Chondrocyte (in vitro differentiated cells): ENCODE measurements at regions not wholly inside any gene's neighbourhood (a gene's known extent, or its start where the extent isn't known, plus 50 kb on each side); places are given as distances from the start of the nearest gene placed in this dataset.

Experiments
- DNase-seq: peaks from one replicate; pipeline ENCODE4 v3.0.0; 2021; ENCODE audit warnings: mixed read lengths, low spot score
- H3K27ac Mint-ChIP-seq: one replicate; pipeline ENCODE4 v1.8.0; 2021; ENCODE audit warnings: mild to moderate bottlenecking, moderate library complexity, mixed read lengths; ENCODE audit not compliant: unreplicated experiment
- H3K27me3 Mint-ChIP-seq: 2 replicates; pipeline ENCODE4 v1.8.0; 2021; ENCODE audit warnings: low read depth, mixed read lengths
- H3K36me3 Mint-ChIP-seq: 2 replicates; pipeline ENCODE4 v1.8.0; 2021; ENCODE audit warnings: low read depth, mixed read lengths
- H3K4me1 Mint-ChIP-seq: 2 replicates; pipeline ENCODE4 v1.8.0; 2021; ENCODE audit warnings: low read depth, mild to moderate bottlenecking, mixed read lengths
- H3K4me3 Mint-ChIP-seq: one replicate; pipeline ENCODE4 v1.8.0; 2021; ENCODE audit warnings: mild to moderate bottlenecking, moderate library complexity, mixed read lengths; ENCODE audit not compliant: unreplicated experiment
- H3K9me3 Mint-ChIP-seq: 2 replicates; pipeline ENCODE4 v1.8.0; 2021; ENCODE audit warnings: low read depth, mixed read lengths
- CTCF ChIP-seq: fragments of 200-600 bp; sonication (generic); IDR thresholded peaks from 2 replicates; pipeline ENCODE4 v1.5.0; 2021; ENCODE audit warnings: antibody characterized with exemption, mild to moderate bottlenecking, moderate library complexity

- no peak overlapping the region for H3K4me3 Mint-ChIP-seq
- H3K27me3 Mint-ChIP-seq, result peaks cover 3% of the 10 kb centered on the region
- H3K36me3 Mint-ChIP-seq, result no peaks in the 10 kb centered on the region
- peaks cover 25% of the 10 kb centered on the region for H3K4me1 Mint-ChIP-seq
- H3K9me3 Mint-ChIP-seq, result no peaks in the 10 kb centered on the region
- DNase-seq, result no peak
- no peak for TF ChIP-seq CTCF
- H3K27ac Mint-ChIP-seq, result no peak overlapping the region
Measured at GRCh38 chr5:120926471-120926870, 462.4 kb downstream of the PRR16 start.

GRCh38 chr5:120927950-120928530, 463.9 kb downstream of the PRR16 start:
- Mint-ChIP-seq H3K36me3 (no peaks in the 10 kb centered on the region), H3K4me3 (no peak overlapping the region), H3K27me3 (no peaks in the 10 kb centered on the region), H3K9me3 (no peaks in the 10 kb centered on the region), H3K4me1 (peaks cover 25% of the 10 kb centered on the region), H3K27ac (no peak overlapping the region)
- no peak for DNase-seq
- no peak for TF ChIP-seq CTCF

- TF ChIP-seq CTCF, result no peak
- Mint-ChIP-seq H3K27ac (no peak overlapping the region), H3K27me3 (no peaks in the 10 kb centered on the region), H3K4me1 (peaks cover 9% of the 10 kb centered on the region), H3K36me3 (no peaks in the 10 kb centered on the region), H3K4me3 (no peak overlapping the region), H3K9me3 (peaks cover 3% of the 10 kb centered on the region)
- DNase-seq, result no peak
Measured at GRCh38 chr5:120932480-120932879, 468.4 kb downstream of the PRR16 start.

- no peak for DNase-seq
- no peaks in the 10 kb centered on the region for H3K27me3 Mint-ChIP-seq
- no peak overlapping the region for H3K27ac Mint-ChIP-seq
- no peaks in the 10 kb centered on the region for H3K36me3 Mint-ChIP-seq
- H3K4me1 Mint-ChIP-seq, result no peaks in the 10 kb centered on the region
- H3K4me3 Mint-ChIP-seq, result no peak overlapping the region
- H3K9me3 Mint-ChIP-seq, result peaks cover 3% of the 10 kb centered on the region
- no peak for TF ChIP-seq CTCF
Measured at GRCh38 chr5:120934031-120934430, 469.9 kb downstream of the PRR16 start.

- no peak overlapping the region for H3K4me3 Mint-ChIP-seq
- peak; percentile 77 for DNase-seq
- no peak for TF ChIP-seq CTCF
- no peaks in the 10 kb centered on the region for H3K4me1 Mint-ChIP-seq
- no peaks in the 10 kb centered on the region for H3K36me3 Mint-ChIP-seq
- H3K9me3 Mint-ChIP-seq, result peaks cover 3% of the 10 kb centered on the region
- no peak overlapping the region for H3K27ac Mint-ChIP-seq
- H3K27me3 Mint-ChIP-seq, result no peaks in the 10 kb centered on the region
Measured at GRCh38 chr5:120936652-120937051, 472.6 kb downstream of the PRR16 start.
